ENCODE measurements at regions not wholly inside any gene's neighbourhood (a gene's known extent, or its start where the extent isn't known, plus 50 kb on each side); places are given as distances from the start of the nearest gene placed in this dataset.

GRCh38 chr13:78227709-78228108 is 309.1 kb upstream of the EDNRB start:
- Mint-ChIP-seq H3K36me3 (no peaks in the 10 kb centered on the region), H3K9me3 (peaks cover 0 to 1% (median 0%) of the 10 kb centered on the region in 11 donors), H3K27ac (no peak overlapping the region), H3K4me3 (no peak overlapping the region), H3K4me1 (no peaks in the 10 kb centered on the region), H3K27me3 (no peaks in the 10 kb centered on the region)
- H3K27me3 ChIP-seq (ENCODE audit: control insufficient read depth in 2 of 2, insufficient read depth in 2 of 2, low read length in 2 of 2): no peaks in the 10 kb centered on the region
- H3K36me3 ChIP-seq (ENCODE audit: control insufficient read depth in 2 of 3, insufficient read depth in 3 of 3, low read length in 3 of 3): no peaks in the 10 kb centered on the region
- H3K4me1 ChIP-seq (ENCODE audit: control insufficient read depth in 2 of 2, insufficient read depth in 2 of 2, low read length in 2 of 2): no peaks in the 10 kb centered on the region
- ATAC-seq (no peak), DNase-seq (no peak)
- no peak overlapping the region for H3K4me3 ChIP-seq (ENCODE audit: low read length)
- H3K27ac ChIP-seq (ENCODE audit: low read depth, low read length): no peak overlapping the region
- POLR2A ChIA-PET: no interaction called here
- no peaks in the 10 kb centered on the region for H3K9me3 ChIP-seq (ENCODE audit: control insufficient read depth in 2 of 3, low read length in 3 of 3)
- CTCF ChIA-PET: no interaction called here
- intact Hi-C loops (cut with micrococcal nuclease): no loop called here

DNA sequence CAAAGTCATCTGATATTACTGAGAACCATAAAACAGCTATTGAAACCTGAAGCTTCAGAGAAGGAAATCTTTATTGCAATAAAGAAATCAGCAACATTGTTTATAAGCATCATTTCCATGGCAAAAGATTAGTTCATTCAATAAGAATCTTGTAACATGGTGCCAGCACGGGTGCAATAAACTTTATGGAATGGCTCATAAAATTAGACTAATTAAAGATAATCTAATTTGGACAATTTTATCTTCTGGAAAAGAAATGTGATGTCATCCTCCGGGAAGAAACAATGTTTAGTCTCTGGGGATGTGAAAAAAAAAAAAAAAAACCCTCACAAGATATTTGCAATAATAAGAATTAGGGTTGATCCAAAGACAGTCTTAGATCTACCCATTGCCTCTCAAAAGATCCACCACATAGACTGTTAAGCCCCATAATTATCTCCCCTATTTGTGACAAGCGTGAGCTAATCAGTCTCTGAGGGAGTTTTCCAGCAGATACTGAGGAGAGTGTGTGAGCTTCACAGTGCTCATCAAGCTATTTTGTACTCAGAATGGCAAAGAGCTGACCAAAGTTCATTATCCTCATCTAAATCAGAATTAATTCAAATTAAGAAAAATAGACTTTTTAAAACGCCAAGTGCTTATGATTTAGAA is 297.0 kb upstream of the EDNRB start:
- H3K36me3 Mint-ChIP-seq: no peaks in the 10 kb centered on the region

GRCh38 chr13:78201411-78201810 is 282.8 kb upstream of the EDNRB start:
- H3K4me1 ChIP-seq (ENCODE audit: control insufficient read depth in 2 of 2, insufficient read depth in 2 of 2, low read length in 2 of 2): no peaks in the 10 kb centered on the region
- H3K27ac Mint-ChIP-seq: no peak overlapping the region
- no peaks in the 10 kb centered on the region for H3K36me3 ChIP-seq (ENCODE audit: control insufficient read depth in 2 of 3, insufficient read depth in 3 of 3, low read length in 3 of 3)
- H3K27me3 Mint-ChIP-seq: peaks cover 0 to 18% (median 5%) of the 10 kb centered on the region in 5 donors
- intact Hi-C loops (cut with micrococcal nuclease): no loop called here
- ChIA-PET CTCF (no interaction called here), POLR2A (no interaction called here)
- H3K27me3 ChIP-seq (ENCODE audit: control insufficient read depth in 2 of 2, insufficient read depth in 2 of 2, low read length in 2 of 2): no peaks in the 10 kb centered on the region
- H3K9me3 Mint-ChIP-seq: no peaks in the 10 kb centered on the region
- H3K9me3 ChIP-seq (ENCODE audit: control insufficient read depth in 2 of 3, low read length in 3 of 3): no peaks in the 10 kb centered on the region
- DNase-seq (no peak), ATAC-seq (no peak)
- no peak overlapping the region for H3K4me3 ChIP-seq (ENCODE audit: low read length)
- H3K4me3 Mint-ChIP-seq: no peak overlapping the region
- no peak overlapping the region for H3K27ac ChIP-seq (ENCODE audit: low read depth, low read length)
- no peaks in the 10 kb centered on the region for H3K36me3 Mint-ChIP-seq
- no peaks in the 10 kb centered on the region for H3K4me1 Mint-ChIP-seq

More for the DNA sequence above, 297.0 kb upstream of the EDNRB start:
- H3K36me3 ChIP-seq (ENCODE audit: control insufficient read depth in 2 of 3, insufficient read depth in 3 of 3, low read length in 3 of 3): no peaks in the 10 kb centered on the region
- no peak overlapping the region for H3K4me3 ChIP-seq (ENCODE audit: low read length)
- no peaks in the 10 kb centered on the region for H3K27me3 ChIP-seq (ENCODE audit: control insufficient read depth in 2 of 2, insufficient read depth in 2 of 2, low read length in 2 of 2)
- no peaks in the 10 kb centered on the region for H3K9me3 ChIP-seq (ENCODE audit: control insufficient read depth in 2 of 3, low read length in 3 of 3)
- no peaks in the 10 kb centered on the region for H3K4me1 ChIP-seq (ENCODE audit: control insufficient read depth in 2 of 2, insufficient read depth in 2 of 2, low read length in 2 of 2)
- ATAC-seq (no peak), DNase-seq (no peak)
- Mint-ChIP-seq H3K4me3 (no peak overlapping the region), H3K27ac (no peak overlapping the region), H3K4me1 (no peaks in the 10 kb centered on the region), H3K9me3 (no peaks in the 10 kb centered on the region), H3K27me3 (peaks cover 0 to 18% (median 11%) of the 10 kb centered on the region in 5 donors)
- intact Hi-C loops (cut with micrococcal nuclease): no loop called here
- CTCF ChIA-PET: no interaction called here
- POLR2A ChIA-PET: no interaction called here
- no peak overlapping the region for H3K27ac ChIP-seq (ENCODE audit: low read depth, low read length)

GRCh38 chr13:78198821-78199220 is 280.2 kb upstream of the EDNRB start:
- intact Hi-C loops (cut with micrococcal nuclease): no loop called here
- Mint-ChIP-seq H3K36me3 (no peaks in the 10 kb centered on the region), H3K27me3 (peaks cover 0 to 24% (median 6%) of the 10 kb centered on the region in 5 donors), H3K4me3 (no peak overlapping the region), H3K4me1 (no peaks in the 10 kb centered on the region), H3K9me3 (no peaks in the 10 kb centered on the region), H3K27ac (no peak overlapping the region)
- H3K4me3 ChIP-seq (ENCODE audit: low read length): no peak overlapping the region
- POLR2A ChIA-PET: no interaction called here
- H3K27me3 ChIP-seq (ENCODE audit: control insufficient read depth in 2 of 2, insufficient read depth in 2 of 2, low read length in 2 of 2): no peaks in the 10 kb centered on the region
- H3K36me3 ChIP-seq (ENCODE audit: control insufficient read depth in 2 of 3, insufficient read depth in 3 of 3, low read length in 3 of 3): no peaks in the 10 kb centered on the region
- no peak for DNase-seq
- no peak overlapping the region for H3K27ac ChIP-seq (ENCODE audit: low read depth, low read length)
- CTCF ChIA-PET: no interaction called here
- no peak for ATAC-seq
- H3K9me3 ChIP-seq (ENCODE audit: control insufficient read depth in 2 of 3, low read length in 3 of 3): no peaks in the 10 kb centered on the region
- H3K4me1 ChIP-seq (ENCODE audit: control insufficient read depth in 2 of 2, insufficient read depth in 2 of 2, low read length in 2 of 2): no peaks in the 10 kb centered on the region

- no peaks in the 10 kb centered on the region for H3K9me3 ChIP-seq (ENCODE audit: control insufficient read depth in 2 of 3, low read length in 3 of 3)
- no peaks in the 10 kb centered on the region for H3K27me3 ChIP-seq (ENCODE audit: control insufficient read depth in 2 of 2, insufficient read depth in 2 of 2, low read length in 2 of 2)
- intact Hi-C loops (cut with micrococcal nuclease): no loop called here
- Mint-ChIP-seq H3K27me3 (peaks cover 0 to 24% (median 6%) of the 10 kb centered on the region in 5 donors), H3K4me3 (no peak overlapping the region), H3K27ac (no peak overlapping the region), H3K36me3 (no peaks in the 10 kb centered on the region), H3K4me1 (no peaks in the 10 kb centered on the region), H3K9me3 (no peaks in the 10 kb centered on the region)
- ATAC-seq (no peak), DNase-seq (no peak)
- H3K4me1 ChIP-seq (ENCODE audit: control insufficient read depth in 2 of 2, insufficient read depth in 2 of 2, low read length in 2 of 2): no peaks in the 10 kb centered on the region
- ChIA-PET POLR2A (no interaction called here), CTCF (no interaction called here)
- no peak overlapping the region for H3K27ac ChIP-seq (ENCODE audit: low read depth, low read length)
- no peaks in the 10 kb centered on the region for H3K36me3 ChIP-seq (ENCODE audit: control insufficient read depth in 2 of 3, insufficient read depth in 3 of 3, low read length in 3 of 3)
- H3K4me3 ChIP-seq (ENCODE audit: low read length): no peak overlapping the region
Measured at GRCh38 chr13:78198419-78198818, 279.8 kb upstream of the EDNRB start.

GRCh38 chr13:78197231-78197630 is 278.6 kb upstream of the EDNRB start:
- DNase-seq: no peak
- Histone ChIP-seq H3K4me3 (ENCODE audit: low read length) (no peak overlapping the region), H3K27me3 (ENCODE audit: control insufficient read depth in 2 of 2, insufficient read depth in 2 of 2, low read length in 2 of 2) (no peaks in the 10 kb centered on the region), H3K9me3 (ENCODE audit: control insufficient read depth in 2 of 3, low read length in 3 of 3) (no peaks in the 10 kb centered on the region), H3K27ac (ENCODE audit: low read depth, low read length) (no peak overlapping the region), H3K36me3 (ENCODE audit: control insufficient read depth in 2 of 3, insufficient read depth in 3 of 3, low read length in 3 of 3) (no peaks in the 10 kb centered on the region), H3K4me1 (ENCODE audit: control insufficient read depth in 2 of 2, insufficient read depth in 2 of 2, low read length in 2 of 2) (no peaks in the 10 kb centered on the region)
- H3K9me3 Mint-ChIP-seq: no peaks in the 10 kb centered on the region
- no peak overlapping the region for H3K4me3 Mint-ChIP-seq
- POLR2A ChIA-PET: no interaction called here
- H3K4me1 Mint-ChIP-seq: no peaks in the 10 kb centered on the region
- CTCF ChIA-PET: no interaction called here
- H3K27ac Mint-ChIP-seq: no peak overlapping the region
- ATAC-seq: no peak
- intact Hi-C loops (cut with micrococcal nuclease): no loop called here
- peaks cover 0 to 18% (median 6%) of the 10 kb centered on the region in 5 donors for H3K27me3 Mint-ChIP-seq
- H3K36me3 Mint-ChIP-seq: no peaks in the 10 kb centered on the region

GRCh38 chr13:78194904-78195639 is 276.4 kb upstream of the EDNRB start:
- H3K9me3 ChIP-seq (ENCODE audit: control insufficient read depth in 2 of 3, low read length in 3 of 3): no peaks in the 10 kb centered on the region
- no peaks in the 10 kb centered on the region for H3K36me3 ChIP-seq (ENCODE audit: control insufficient read depth in 2 of 3, insufficient read depth in 3 of 3, low read length in 3 of 3)
- H3K4me3 ChIP-seq (ENCODE audit: low read length): no peak overlapping the region
- Mint-ChIP-seq H3K36me3 (no peaks in the 10 kb centered on the region), H3K9me3 (no peaks in the 10 kb centered on the region), H3K27ac (no peak overlapping the region), H3K4me3 (no peak overlapping the region), H3K27me3 (peaks cover 0 to 17% (median 6%) of the 10 kb centered on the region in 5 donors), H3K4me1 (no peaks in the 10 kb centered on the region)
- no peaks in the 10 kb centered on the region for H3K27me3 ChIP-seq (ENCODE audit: control insufficient read depth in 2 of 2, insufficient read depth in 2 of 2, low read length in 2 of 2)
- CTCF ChIA-PET: no interaction called here
- H3K27ac ChIP-seq (ENCODE audit: low read depth, low read length): no peak overlapping the region
- POLR2A ChIA-PET: no interaction called here
- intact Hi-C loops (cut with micrococcal nuclease): no loop called here
- DNase-seq: no peak
- no peaks in the 10 kb centered on the region for H3K4me1 ChIP-seq (ENCODE audit: control insufficient read depth in 2 of 2, insufficient read depth in 2 of 2, low read length in 2 of 2)
- ATAC-seq: no peak
